Ishikawa (cell line): ENCODE measurements at regions not wholly inside any gene's neighbourhood (a gene's known extent, or its start where the extent isn't known, plus 50 kb on each side); places are given as distances from the start of the nearest gene placed in this dataset.

Experiments used
- EP300 ChIP-seq: IDR thresholded peaks from 2 replicates; pipeline ENCODE4 v1.6.1; 2012; ENCODE audit warnings: borderline replicate concordance
- TEAD4 ChIP-seq: IDR thresholded peaks from 2 replicates; pipeline ENCODE4 v1.6.1; 2012

DNA sequence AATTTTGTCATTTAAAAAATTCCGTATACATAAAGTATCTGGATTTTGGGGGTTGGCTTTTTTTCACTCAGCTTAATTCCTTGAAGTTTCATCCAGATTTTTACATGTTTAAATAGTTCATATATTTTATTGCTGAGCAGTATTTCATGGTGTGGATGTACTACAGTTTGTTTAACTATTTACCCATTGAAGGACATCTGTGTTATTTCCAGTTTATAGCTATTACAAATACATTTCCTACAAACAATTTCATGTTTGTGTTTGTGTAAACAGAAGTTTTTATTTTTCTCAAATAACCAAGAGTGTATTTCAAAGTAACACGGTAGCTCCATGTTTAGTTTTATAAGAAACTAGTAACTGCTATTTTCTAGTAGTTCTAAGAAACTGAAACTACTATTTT lies 299.7 kb upstream of the ANO3 start:
- TF ChIP-seq EP300 (no peak), TEAD4 (no peak)
